ENCODE measurements at regions not wholly inside any gene's neighbourhood (a gene's known extent, or its start where the extent isn't known, plus 50 kb on each side); places are given as distances from the start of the nearest gene placed in this dataset.

DNA sequence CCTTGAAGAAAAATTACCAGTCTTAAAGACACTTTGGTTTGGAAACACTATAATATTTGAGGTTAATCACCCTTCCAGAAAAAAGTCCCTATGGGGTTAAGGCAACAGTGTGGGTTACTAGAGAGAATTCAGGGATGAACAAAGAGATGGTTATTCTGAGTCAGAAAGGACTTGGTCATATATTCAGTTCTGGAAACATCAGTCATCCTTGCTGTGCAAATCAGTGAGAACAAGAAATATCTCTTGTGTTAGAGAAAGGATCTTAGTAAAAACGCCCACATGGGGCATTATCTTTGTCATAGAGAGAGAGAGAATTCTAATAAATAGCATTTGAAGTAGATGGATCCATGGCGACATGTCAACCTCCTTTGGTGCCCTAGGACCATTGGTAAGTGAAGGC, 59.4 kb upstream of the E2F7 start:
- no peak for TF ChIP-seq POLR2A (IDR thresholded peaks at IDR 0.05; ENCODE audit: low read depth, low read length)
- peak; percentile 71; the same call in 1 of the 2 replicates for TF ChIP-seq BCL11A (IDR thresholded peaks at IDR 0.05; ENCODE audit: low read depth, low read length)
- TF ChIP-seq TARDBP (IDR thresholded peaks at IDR 0.05; ENCODE audit: borderline replicate concordance): no peak
- TF ChIP-seq, protein P1, sequence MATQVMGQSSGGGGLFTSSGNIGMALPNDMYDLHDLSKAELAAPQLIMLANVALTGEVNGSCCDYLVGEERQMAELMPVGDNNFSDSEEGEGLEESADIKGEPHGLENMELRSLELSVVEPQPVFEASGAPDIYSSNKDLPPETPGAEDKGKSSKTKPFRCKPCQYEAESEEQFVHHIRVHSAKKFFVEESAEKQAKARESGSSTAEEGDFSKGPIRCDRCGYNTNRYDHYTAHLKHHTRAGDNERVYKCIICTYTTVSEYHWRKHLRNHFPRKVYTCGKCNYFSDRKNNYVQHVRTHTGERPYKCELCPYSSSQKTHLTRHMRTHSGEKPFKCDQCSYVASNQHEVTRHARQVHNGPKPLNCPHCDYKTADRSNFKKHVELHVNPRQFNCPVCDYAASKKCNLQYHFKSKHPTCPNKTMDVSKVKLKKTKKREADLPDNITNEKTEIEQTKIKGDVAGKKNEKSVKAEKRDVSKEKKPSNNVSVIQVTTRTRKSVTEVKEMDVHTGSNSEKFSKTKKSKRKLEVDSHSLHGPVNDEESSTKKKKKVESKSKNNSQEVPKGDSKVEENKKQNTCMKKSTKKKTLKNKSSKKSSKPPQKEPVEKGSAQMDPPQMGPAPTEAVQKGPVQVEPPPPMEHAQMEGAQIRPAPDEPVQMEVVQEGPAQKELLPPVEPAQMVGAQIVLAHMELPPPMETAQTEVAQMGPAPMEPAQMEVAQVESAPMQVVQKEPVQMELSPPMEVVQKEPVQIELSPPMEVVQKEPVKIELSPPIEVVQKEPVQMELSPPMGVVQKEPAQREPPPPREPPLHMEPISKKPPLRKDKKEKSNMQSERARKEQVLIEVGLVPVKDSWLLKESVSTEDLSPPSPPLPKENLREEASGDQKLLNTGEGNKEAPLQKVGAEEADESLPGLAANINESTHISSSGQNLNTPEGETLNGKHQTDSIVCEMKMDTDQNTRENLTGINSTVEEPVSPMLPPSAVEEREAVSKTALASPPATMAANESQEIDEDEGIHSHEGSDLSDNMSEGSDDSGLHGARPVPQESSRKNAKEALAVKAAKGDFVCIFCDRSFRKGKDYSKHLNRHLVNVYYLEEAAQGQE (IDR thresholded peaks at IDR 0.05; ENCODE audit: low read depth, low read length): no peak
- TF ChIP-seq MYC (IDR thresholded peaks at IDR 0.05; ENCODE audit: insufficient read depth, insufficient read length, insufficient replicate concordance, low read length, severe bottlenecking): no peak
- TF ChIP-seq HDGF (IDR thresholded peaks at IDR 0.05): no peak
- TF ChIP-seq, protein P2, sequence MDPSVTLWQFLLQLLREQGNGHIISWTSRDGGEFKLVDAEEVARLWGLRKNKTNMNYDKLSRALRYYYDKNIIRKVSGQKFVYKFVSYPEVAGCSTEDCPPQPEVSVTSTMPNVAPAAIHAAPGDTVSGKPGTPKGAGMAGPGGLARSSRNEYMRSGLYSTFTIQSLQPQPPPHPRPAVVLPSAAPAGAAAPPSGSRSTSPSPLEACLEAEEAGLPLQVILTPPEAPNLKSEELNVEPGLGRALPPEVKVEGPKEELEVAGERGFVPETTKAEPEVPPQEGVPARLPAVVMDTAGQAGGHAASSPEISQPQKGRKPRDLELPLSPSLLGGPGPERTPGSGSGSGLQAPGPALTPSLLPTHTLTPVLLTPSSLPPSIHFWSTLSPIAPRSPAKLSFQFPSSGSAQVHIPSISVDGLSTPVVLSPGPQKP (IDR thresholded peaks at IDR 0.05; ENCODE audit: low read depth, low read length): no peak
- TF ChIP-seq ZNF274 (IDR thresholded peaks at IDR 0.05; ENCODE audit: insufficient read depth, insufficient read length): no peak

Measured in GM12878 (cell line).